GM12878 (cell line): ENCODE measurements at regions not wholly inside any gene's neighbourhood (a gene's known extent, or its start where the extent isn't known, plus 50 kb on each side); places are given as distances from the start of the nearest gene placed in this dataset.

Source experiments
- ATAC-seq: fragments of 200-7000 bp; cut with Tn5 transposase; 3 replicates; pipeline ENCODE4 v1.9.1; 2020; ENCODE audit warnings: mild to moderate bottlenecking, moderate library complexity
- BruUV-seq: library from RNA; stranded (reverse); fragments of 400-500 nt; replicated peaks from 2 replicates; lab custom pipeline; 2021; lab: Mats Ljungman, UMichigan
- CTCF ChIA-PET: fragments of 300-600 bp; sonication (Branson Sonifier 250); formaldehyde crosslinking; extraction: SDS; loops from one replicate; lab custom pipeline; 2021; ENCODE audit warnings: inconsistent platforms; lab: Yijun Ruan, JAX
- POLR2A ChIA-PET: fragments of 350-600 bp; formaldehyde crosslinking; extraction: SDS; loops from one replicate; lab custom pipeline; 2021; ENCODE audit warnings: inconsistent platforms; lab: Charles Lee
- RAD21 ChIA-PET: fragments of 300-600 bp; sonication (Branson Sonifier 250); formaldehyde crosslinking; loops from one replicate; lab custom pipeline; 2023; ENCODE audit warnings: antibody characterized with exemption; ENCODE audit not compliant: unreplicated experiment; lab: Charles Lee
- SMC1A ChIA-PET: fragments of 300-600 bp; sonication (Branson Sonifier 250); formaldehyde crosslinking; loops from one replicate; lab custom pipeline; 2023; ENCODE audit not compliant: unreplicated experiment, uncharacterized antibody; lab: Charles Lee
- DNase-seq: peaks from one replicate; pipeline ENCODE4 v3.0.0-alpha.2; 2011; ENCODE audit warnings: low read depth, low spot score
- FAIRE-seq: peaks from 3 replicates; lab custom pipeline; 2011; peaks lifted over from hg19 to GRCh38; lab: Jason Lieb, UNC
- H2AFZ ChIP-seq: 2 replicates; pipeline ENCODE4 v1.6.0; 2011; ENCODE audit warnings: low read depth, low read length, control low read depth; ENCODE audit not compliant: control insufficient read depth
- H3K27ac ChIP-seq: 2 replicates; pipeline ENCODE4 v1.5.1; 2011; ENCODE audit warnings: control low read depth; ENCODE audit not compliant: control insufficient read depth, insufficient read depth
- H3K27me3 ChIP-seq, 2 experiments: replicated peaks in 1 of 2; 2 replicates each; pipeline versions ENCODE4 v1.6.0 to v1.6.1; 2011; ENCODE audit warnings: low read length in 1 of 2; ENCODE audit not compliant: control insufficient read depth in 2 of 2, insufficient read depth in 2 of 2
- H3K36me3 ChIP-seq, 2 experiments: 2 replicates each; pipeline ENCODE4 v1.5.1; 2011; ENCODE audit warnings: low read length in 1 of 2; ENCODE audit not compliant: control insufficient read depth in 2 of 2, insufficient read depth in 2 of 2
- H3K4me1 ChIP-seq: 2 replicates; pipeline ENCODE4 v1.6.1; 2011; ENCODE audit warnings: mild to moderate bottlenecking, low read length, moderate library complexity, mixed read lengths; ENCODE audit not compliant: control insufficient read depth, insufficient read depth
- H3K4me2 ChIP-seq: 2 replicates; pipeline ENCODE4 v1.6.0; 2011; ENCODE audit warnings: control low read depth; ENCODE audit not compliant: control insufficient read depth, insufficient read depth
- H3K4me3 ChIP-seq: fragments of 200-600 bp; sonication (generic); 2 replicates; pipeline ENCODE4 v1.5.1; 2016
- H3K79me2 ChIP-seq: 2 replicates; pipeline ENCODE4 v1.6.0; 2011; ENCODE audit warnings: low read length; ENCODE audit not compliant: control insufficient read depth, insufficient read depth
- H3K9ac ChIP-seq: 2 replicates; pipeline ENCODE4 v1.8.0; 2011; ENCODE audit warnings: low read length, control low read depth, mixed read lengths; ENCODE audit not compliant: control insufficient read depth, insufficient read depth
- H3K9me3 ChIP-seq: replicated peaks from 3 replicates; pipeline ENCODE4 v1.5.1; 2011; ENCODE audit warnings: mild to moderate bottlenecking, low read length; ENCODE audit not compliant: control insufficient read depth, insufficient read depth
- H4K20me1 ChIP-seq: 2 replicates; pipeline ENCODE4 v1.6.0; 2011; ENCODE audit not compliant: control insufficient read depth, insufficient read depth
- E2F8 ChIP-seq: fragments of 450-650 bp; IDR thresholded peaks from 2 replicates; pipeline ENCODE4 v1.6.1; 2018; ENCODE audit warnings: mild to moderate bottlenecking, low read depth, moderate library complexity; ENCODE audit not compliant: partially characterized antibody
- FOXM1 ChIP-seq: IDR thresholded peaks from 2 replicates; pipeline ENCODE4 v1.6.1; 2012; ENCODE audit warnings: low read depth, mild to moderate bottlenecking, inconsistent platforms, low read length, moderate library complexity
- HDAC6 ChIP-seq: fragments of 200-600 bp; sonication (generic); IDR thresholded peaks from one replicate; pipeline ENCODE4 v1.8.0; 2017; ENCODE audit warnings: antibody characterized with exemption; ENCODE audit not compliant: unreplicated experiment
- IRF3 ChIP-seq: fragments of 450-650 bp; IDR thresholded peaks from 2 replicates; pipeline ENCODE4 v1.6.1; 2014; ENCODE audit warnings: mild to moderate bottlenecking
- MEF2A ChIP-seq: IDR thresholded peaks from 2 replicates; pipeline ENCODE4 v1.6.1; 2011; ENCODE audit warnings: low read depth, mild to moderate bottlenecking, low read length, moderate library complexity; ENCODE audit not compliant: insufficient read depth
- MTA3 ChIP-seq: IDR thresholded peaks from 2 replicates; pipeline ENCODE4 v1.6.1; 2012; ENCODE audit warnings: low read length, inconsistent platforms, borderline replicate concordance
- MXI1 ChIP-seq: fragments of 150-350 bp; IDR thresholded peaks from 2 replicates; pipeline ENCODE4 v1.6.1; 2011; ENCODE audit warnings: low read depth, mild to moderate bottlenecking, inconsistent platforms, low read length, improper control_type of control experiment
- NBN ChIP-seq: fragments of 450-650 bp; IDR thresholded peaks from 2 replicates; pipeline ENCODE4 v1.6.1; 2016
- NFIC ChIP-seq: IDR thresholded peaks from 2 replicates; pipeline ENCODE4 v1.6.1; 2012; ENCODE audit warnings: low read depth, mild to moderate bottlenecking, inconsistent platforms, low read length, moderate library complexity
- NFYB ChIP-seq: IDR thresholded peaks from 2 replicates; pipeline ENCODE4 v1.6.1; 2011; ENCODE audit warnings: low read depth, mild to moderate bottlenecking, low read length, improper control_type of control experiment, moderate library complexity; ENCODE audit not compliant: insufficient read depth
- PML ChIP-seq: IDR thresholded peaks from 2 replicates; pipeline ENCODE4 v1.6.1; 2012; ENCODE audit warnings: low read length, inconsistent platforms
- RAD51 ChIP-seq: fragments of 450-650 bp; IDR thresholded peaks from 2 replicates; pipeline ENCODE4 v1.6.1; 2016; ENCODE audit warnings: moderate library complexity, mild to moderate bottlenecking, inconsistent platforms
- RBBP5 ChIP-seq: fragments of 200-600 bp; sonication (generic); conservative IDR thresholded peaks from 2 replicates; pipeline ENCODE4 v1.6.1; 2016
- RELA ChIP-seq: fragments of 450-650 bp; IDR thresholded peaks from 2 replicates; pipeline ENCODE4 v1.8.0; 2014; ENCODE audit warnings: borderline replicate concordance; ENCODE audit not compliant: partially characterized antibody
- SUZ12 ChIP-seq: fragments of 200-600 bp; sonication (generic); IDR thresholded peaks from one replicate; pipeline ENCODE4 v1.6.1; 2018; ENCODE audit warnings: antibody characterized with exemption, mild to moderate bottlenecking; ENCODE audit not compliant: unreplicated experiment
- TBL1XR1 ChIP-seq: IDR thresholded peaks from 2 replicates; pipeline ENCODE4 v1.6.1; 2012; ENCODE audit warnings: low read depth, low read length, improper control_type of control experiment
- ZZZ3 ChIP-seq: IDR thresholded peaks from 2 replicates; pipeline ENCODE4 v1.6.1; 2011; ENCODE audit warnings: low read depth; ENCODE audit not compliant: control insufficient read depth, insufficient read length
- WGBS: methylation state at CpG from one replicate; pipeline ENCODE4 v1.1.6; 2016; ENCODE audit warnings: low lambda C conversion rate; ENCODE audit not compliant: insufficient replicate concordance, insufficient coverage; ENCODE audit errors: missing lambda C conversion rate; 5-methylcytosine and 5-hydroxymethylcytosine counted together
- in situ Hi-C: fragments of 300-500 bp; cut with MboI; formaldehyde crosslinking; loops from 9 replicates; pipeline ENCODE4 v1.14.3; 2018; ENCODE audit warnings: mixed read lengths
- intact Hi-C: fragments of 100-400 bp; cut with micrococcal nuclease; formaldehyde crosslinking; loops from one replicate; pipeline ENCODE4 v1.14.2; 2022; ENCODE audit not compliant: unreplicated experiment

GRCh38 chr5:6184481-6184880 is 193.9 kb downstream of the MED10 start:
- no peak for TF ChIP-seq ZZZ3
- TF ChIP-seq HDAC6, result no peak
- no peak for TF ChIP-seq RBBP5
- TF ChIP-seq FOXM1, result no peak
- TF ChIP-seq MXI1, result no peak
- TF ChIP-seq NFYB, result no peak
- TF ChIP-seq MTA3, result no peak
- no peak for TF ChIP-seq RAD51
- TF ChIP-seq PML, result no peak
- TF ChIP-seq RELA, result no peak
- no peak for TF ChIP-seq MEF2A
- TF ChIP-seq NBN, result no peak
- no peak for TF ChIP-seq TBL1XR1
- no peak for TF ChIP-seq SUZ12
- no peak for TF ChIP-seq E2F8
- no peak for TF ChIP-seq NFIC
- no peak for TF ChIP-seq IRF3
- in situ Hi-C loops, result loop anchor here (10.0 kb wide), 1 partner anchor 550 kb away; no protein-coding TSS in a partner anchor
- Histone ChIP-seq H3K9ac (no peak overlapping the region), H3K4me2 (no peak overlapping the region), H3K27me3 (no peaks in the 10 kb centered on the region), H3K36me3 (no peaks in the 10 kb centered on the region), H3K4me1 (peaks cover 18% of the 10 kb centered on the region), H3K9me3 (no peaks in the 10 kb centered on the region; the same call in 2 of the 3 replicates), H4K20me1 (no peaks in the 10 kb centered on the region), H3K79me2 (no peaks in the 10 kb centered on the region), H2AFZ (no peak overlapping the region), H3K27ac (no peak overlapping the region), H3K4me3 (no peak overlapping the region)
- intact Hi-C loops, result no loop called here
- WGBS, result 29% methylated on average over 1 of the region's 1 CpG
- no peak for DNase-seq
- CTCF ChIA-PET, result no interaction called here
- RAD21 ChIA-PET, result no interaction called here
- SMC1A ChIA-PET, result interaction anchor here (1.0 kb wide), 1 partner anchor 12 kb away, joined by 3 read pairs; no protein-coding TSS in a partner anchor
- no peak for FAIRE-seq
- no TSS peak for BruUV-seq
- ATAC-seq, result no peak
- POLR2A ChIA-PET, result no interaction called here
